Left lung (tissue), 4 donors: ENCODE measurements at regions not wholly inside any gene's neighbourhood (a gene's known extent, or its start where the extent isn't known, plus 50 kb on each side); places are given as distances from the start of the nearest gene placed in this dataset.

Experiments used
- ATAC-seq: fragments of 200-7000 bp; cut with Tn5 transposase; one replicate; pipeline ENCODE4 v1.9.1; 2020; ENCODE audit warnings: moderate library complexity
- DNase-seq, 4 donors: peaks; one replicate each; pipeline ENCODE4 v3.0.0-alpha.2; 2013 to 2020
- H3K27ac ChIP-seq, 2 donors: fragments of 200-600 bp; sonication (generic) in 1 of 2; one replicate each; pipeline versions ENCODE4 v1.5.0 to v1.8.0; 2020 to 2021
- H3K27me3 ChIP-seq, 2 donors: fragments of 200-600 bp; sonication (generic) in 1 of 2; one replicate each; pipeline versions ENCODE4 v1.5.0 to v1.8.0; 2020 to 2021
- H3K36me3 ChIP-seq, 2 donors: fragments of 200-600 bp; sonication (generic) in 1 of 2; one replicate each; pipeline versions ENCODE4 v1.5.0 to v1.8.0; 2020 to 2021
- H3K4me1 ChIP-seq, 2 donors: fragments of 200-600 bp; one replicate each; pipeline ENCODE4 v1.8.0; 2021
- H3K4me3 ChIP-seq, 2 donors: fragments of 200-600 bp; sonication (generic) in 1 of 2; one replicate each; pipeline versions ENCODE4 v1.5.0 to v1.8.0; 2020 to 2021; ENCODE audit warnings: mild to moderate bottlenecking in 1 of 2
- H3K9me3 ChIP-seq, 2 donors: fragments of 200-600 bp; sonication (generic) in 1 of 2; one replicate each; pipeline versions ENCODE4 v1.5.0 to v1.8.0; 2020 to 2021
- intact Hi-C, 2 donors: fragments of 100-400 bp; cut with DNase I; formaldehyde crosslinking; loops; one replicate each; pipeline versions ENCODE4 v1.11.2 to v1.14.2; 2022
- TF ChIP-seq, protein P1 (sequence below), 2 donors: fragments of 200-600 bp; sonication (generic) in 1 of 2; IDR thresholded peaks; one replicate each; pipeline versions ENCODE4 v1.5.0 to v1.8.0; 2021; ENCODE audit warnings: antibody characterized with exemption in 2 of 2
- donor health status: DM: no; HTN: yes; CAD: no.
- donor health status: DM: no; HTN: no; CAD: no.

- H3K27ac ChIP-seq = no peak overlapping the region
- H3K36me3 ChIP-seq = no peaks in the 10 kb centered on the region
- TF ChIP-seq, protein P1, sequence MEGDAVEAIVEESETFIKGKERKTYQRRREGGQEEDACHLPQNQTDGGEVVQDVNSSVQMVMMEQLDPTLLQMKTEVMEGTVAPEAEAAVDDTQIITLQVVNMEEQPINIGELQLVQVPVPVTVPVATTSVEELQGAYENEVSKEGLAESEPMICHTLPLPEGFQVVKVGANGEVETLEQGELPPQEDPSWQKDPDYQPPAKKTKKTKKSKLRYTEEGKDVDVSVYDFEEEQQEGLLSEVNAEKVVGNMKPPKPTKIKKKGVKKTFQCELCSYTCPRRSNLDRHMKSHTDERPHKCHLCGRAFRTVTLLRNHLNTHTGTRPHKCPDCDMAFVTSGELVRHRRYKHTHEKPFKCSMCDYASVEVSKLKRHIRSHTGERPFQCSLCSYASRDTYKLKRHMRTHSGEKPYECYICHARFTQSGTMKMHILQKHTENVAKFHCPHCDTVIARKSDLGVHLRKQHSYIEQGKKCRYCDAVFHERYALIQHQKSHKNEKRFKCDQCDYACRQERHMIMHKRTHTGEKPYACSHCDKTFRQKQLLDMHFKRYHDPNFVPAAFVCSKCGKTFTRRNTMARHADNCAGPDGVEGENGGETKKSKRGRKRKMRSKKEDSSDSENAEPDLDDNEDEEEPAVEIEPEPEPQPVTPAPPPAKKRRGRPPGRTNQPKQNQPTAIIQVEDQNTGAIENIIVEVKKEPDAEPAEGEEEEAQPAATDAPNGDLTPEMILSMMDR (IDR thresholded peaks at IDR 0.05) = no peak
- H3K27me3 ChIP-seq = no peaks in the 10 kb centered on the region
- H3K4me3 ChIP-seq = no peak overlapping the region
- intact Hi-C loops = no loop called here
- DNase-seq (no peak), ATAC-seq (no peak)
- no peaks in the 10 kb centered on the region for H3K9me3 ChIP-seq
- H3K4me1 ChIP-seq = no peaks in the 10 kb centered on the region
Measured at GRCh38 chr21:22225299-22225698, 1227.1 kb downstream of the NCAM2 start.

- Histone ChIP-seq H3K27me3 (no peaks in the 10 kb centered on the region), H3K4me1 (no peaks in the 10 kb centered on the region), H3K9me3 (peaks cover 0 to 9% of the 10 kb centered on the region in 2 donors), H3K27ac (no peak overlapping the region), H3K36me3 (no peaks in the 10 kb centered on the region), H3K4me3 (no peak overlapping the region)
- TF ChIP-seq, protein P1 (IDR thresholded peaks at IDR 0.05) = no peak
- ATAC-seq (no peak), DNase-seq (no peak)
- intact Hi-C loops = no loop called here
Measured at GRCh38 chr21:22231013-22231412, 1232.8 kb downstream of the NCAM2 start.

DNA sequence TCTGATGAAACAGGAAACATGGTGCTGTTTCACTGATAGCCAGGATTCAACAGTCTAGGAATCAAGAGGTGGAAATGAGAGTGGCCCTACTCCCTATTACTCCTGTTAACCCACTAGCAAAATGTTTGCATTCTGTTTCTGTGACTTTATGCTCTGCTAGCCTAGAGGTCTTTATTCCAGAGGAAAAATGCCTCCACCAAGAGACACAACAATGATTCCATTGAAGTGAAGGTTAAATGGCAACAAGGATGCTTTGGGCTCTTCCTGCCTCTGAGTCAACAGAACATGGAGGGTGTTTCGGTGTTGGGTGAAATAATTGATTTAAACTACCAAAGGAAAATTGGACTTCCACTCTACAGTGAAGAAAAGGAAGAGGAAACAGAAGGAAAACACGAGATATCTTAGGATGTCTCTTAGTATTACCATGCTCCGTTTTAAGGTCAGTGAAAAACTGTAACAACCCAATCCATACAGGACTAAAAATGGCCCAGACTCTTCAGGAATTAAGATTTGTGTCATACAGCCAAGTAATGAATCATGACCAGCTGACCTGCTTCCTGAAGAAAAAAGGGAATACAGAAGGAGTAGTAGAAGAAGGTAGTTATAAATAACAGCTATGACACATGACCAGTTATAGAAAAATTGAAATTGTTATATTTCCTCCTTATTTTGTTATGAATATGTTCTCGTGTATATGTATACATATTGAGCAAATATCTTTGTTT is 1237.8 kb downstream of the NCAM2 start:
- DNase-seq = no peak

GRCh38 chr21:22244516-22244915 is 1246.3 kb downstream of the NCAM2 start:
- H3K9me3 ChIP-seq = no peaks in the 10 kb centered on the region
- no peaks in the 10 kb centered on the region for H3K27me3 ChIP-seq
- no peak overlapping the region for H3K4me3 ChIP-seq
- H3K27ac ChIP-seq = no peak overlapping the region
- TF ChIP-seq, protein P1 (IDR thresholded peaks at IDR 0.05) = no peak
- no peak for DNase-seq
- no peaks in the 10 kb centered on the region for H3K4me1 ChIP-seq
- no peak for ATAC-seq
- H3K36me3 ChIP-seq = no peaks in the 10 kb centered on the region
- intact Hi-C loops = no loop called here

More for the DNA sequence above, 1237.8 kb downstream of the NCAM2 start:
- H3K27ac ChIP-seq = no peak overlapping the region
- no peaks in the 10 kb centered on the region for H3K4me1 ChIP-seq
- H3K36me3 ChIP-seq = no peaks in the 10 kb centered on the region
- H3K4me3 ChIP-seq = no peak overlapping the region
- TF ChIP-seq, protein P1 (IDR thresholded peaks at IDR 0.05) = no peak
- peaks cover 0 to 18% of the 10 kb centered on the region in 2 donors for H3K9me3 ChIP-seq
- ATAC-seq = no peak
- intact Hi-C loops = no loop called here
- H3K27me3 ChIP-seq = no peaks in the 10 kb centered on the region

DNA sequence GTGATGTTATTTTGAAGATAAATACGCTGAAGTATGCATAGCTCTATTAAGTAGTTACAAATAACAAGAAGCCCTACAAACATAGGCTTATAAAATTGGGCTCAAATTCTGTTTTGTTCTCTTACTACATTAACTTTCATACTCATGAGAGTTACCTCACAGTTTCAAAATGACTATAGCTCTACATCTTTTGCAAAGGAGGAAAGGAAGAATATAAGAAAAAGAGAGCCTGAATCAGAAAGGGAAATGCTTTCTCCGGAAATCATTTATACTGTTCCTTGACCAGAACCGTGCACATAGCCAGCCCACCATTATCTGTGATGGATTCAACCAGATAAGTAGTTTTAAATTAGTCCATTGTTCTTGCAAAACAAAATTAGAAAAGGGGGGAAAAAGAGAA is 1252.1 kb downstream of the NCAM2 start:
- DNase-seq (no peak), ATAC-seq (no peak)
- intact Hi-C loops = no loop called here

More for the DNA sequence above, 1252.1 kb downstream of the NCAM2 start:
- H3K27me3 ChIP-seq = no peaks in the 10 kb centered on the region
- H3K4me1 ChIP-seq = no peaks in the 10 kb centered on the region
- no peaks in the 10 kb centered on the region for H3K36me3 ChIP-seq
- H3K9me3 ChIP-seq = peaks cover 0 to 3% of the 10 kb centered on the region in 2 donors
- no peak overlapping the region for H3K4me3 ChIP-seq
- no peak overlapping the region for H3K27ac ChIP-seq
- TF ChIP-seq, protein P1 (IDR thresholded peaks at IDR 0.05) = no peak
